HG02798 (cell line): ENCODE measurements at regions not wholly inside any gene's neighbourhood (a gene's known extent, or its start where the extent isn't known, plus 50 kb on each side); places are given as distances from the start of the nearest gene placed in this dataset.
"Not testable (repeated sequence)": the region's sequence is repeated elsewhere in the genome, so short reads cannot be mapped to it uniquely, and the experiment has no call there.

Experiments
- ATAC-seq: cut with Tn5 transposase; IDR thresholded peaks from one replicate; pipeline ENCODE4 v1.9.1; 2021; ENCODE audit warnings: mild to moderate bottlenecking; ENCODE audit not compliant: unreplicated experiment, poor library complexity

- ATAC-seq, result no peak
Observed at GRCh38 chr21:28877318-28877884, 115.3 kb downstream of the LTN1 start.

GRCh38 chr21:28875078-28875477 lies 117.6 kb downstream of the LTN1 start:
- ATAC-seq, result no peak

- no peak for ATAC-seq
Observed at GRCh38 chr21:28872218-28872617, 120.5 kb downstream of the LTN1 start.

GRCh38 chr21:28871388-28872010 lies 121.2 kb downstream of the LTN1 start:
- no peak for ATAC-seq

- no peak for ATAC-seq
Observed at GRCh38 chr21:28867401-28867800, 125.3 kb downstream of the LTN1 start.

- ATAC-seq, result no peak
Observed at GRCh38 chr21:28865488-28866186, 127.0 kb downstream of the LTN1 start.

- no peak for ATAC-seq
Observed at GRCh38 chr21:28858424-28858823, 134.3 kb downstream of the LTN1 start.

- ATAC-seq, result no peak
Observed at GRCh38 chr21:28857752-28858151, 134.9 kb downstream of the LTN1 start.

- no peak for ATAC-seq
Observed at GRCh38 chr21:28856588-28857250, 136.0 kb downstream of the LTN1 start.

- no peak for ATAC-seq
Observed at GRCh38 chr21:28852706-28853105, 140.0 kb downstream of the LTN1 start.

GRCh38 chr21:28851645-28852044 lies 141.0 kb downstream of the LTN1 start:
- ATAC-seq, result no peak

GRCh38 chr21:28839237-28839636 lies 153.4 kb downstream of the LTN1 start:
- not testable (repeated sequence) for ATAC-seq

- not testable (repeated sequence) for ATAC-seq
Observed at GRCh38 chr21:28837426-28837825, 155.3 kb downstream of the LTN1 start.

GRCh38 chr21:28836588-28836987 lies 156.1 kb downstream of the LTN1 start:
- ATAC-seq, result not testable (repeated sequence)

GRCh38 chr21:28834335-28835238 lies 158.1 kb downstream of the LTN1 start:
- no peak for ATAC-seq

- ATAC-seq, result no peak
Observed at GRCh38 chr21:28833609-28834008, 159.1 kb downstream of the LTN1 start.

GRCh38 chr21:28833182-28833581 lies 159.5 kb downstream of the LTN1 start:
- no peak for ATAC-seq

GRCh38 chr21:28832715-28833061 lies 160.0 kb downstream of the LTN1 start:
- no peak for ATAC-seq

GRCh38 chr21:28832013-28832714 lies 160.5 kb downstream of the LTN1 start:
- no peak for ATAC-seq

GRCh38 chr21:28828981-28829380 lies 163.7 kb downstream of the LTN1 start:
- no peak for ATAC-seq
